Hepatocyte (in vitro differentiated cells): ENCODE measurements at regions not wholly inside any gene's neighbourhood (a gene's known extent, or its start where the extent isn't known, plus 50 kb on each side); places are given as distances from the start of the nearest gene placed in this dataset.

Experiments
- CTCF ChIP-seq: fragments of 200-600 bp; sonication (generic); IDR thresholded peaks from 2 replicates; pipeline ENCODE4 v1.5.1; 2016; ENCODE audit warnings: antibody characterized with exemption, mild to moderate bottlenecking; ENCODE audit not compliant: poor library complexity
- EZH2 ChIP-seq: fragments of 200-600 bp; sonication (generic); IDR thresholded peaks from 2 replicates; pipeline ENCODE4 v1.6.1; 2016; ENCODE audit warnings: antibody characterized with exemption, mild to moderate bottlenecking, borderline replicate concordance
- EZH2phosphoT487 ChIP-seq: fragments of 200-600 bp; sonication (generic); IDR thresholded peaks from one replicate; pipeline ENCODE4 v1.6.1; 2018; ENCODE audit warnings: antibody characterized with exemption, mild to moderate bottlenecking, low read depth, moderate library complexity; ENCODE audit not compliant: unreplicated experiment, severe bottlenecking

DNA sequence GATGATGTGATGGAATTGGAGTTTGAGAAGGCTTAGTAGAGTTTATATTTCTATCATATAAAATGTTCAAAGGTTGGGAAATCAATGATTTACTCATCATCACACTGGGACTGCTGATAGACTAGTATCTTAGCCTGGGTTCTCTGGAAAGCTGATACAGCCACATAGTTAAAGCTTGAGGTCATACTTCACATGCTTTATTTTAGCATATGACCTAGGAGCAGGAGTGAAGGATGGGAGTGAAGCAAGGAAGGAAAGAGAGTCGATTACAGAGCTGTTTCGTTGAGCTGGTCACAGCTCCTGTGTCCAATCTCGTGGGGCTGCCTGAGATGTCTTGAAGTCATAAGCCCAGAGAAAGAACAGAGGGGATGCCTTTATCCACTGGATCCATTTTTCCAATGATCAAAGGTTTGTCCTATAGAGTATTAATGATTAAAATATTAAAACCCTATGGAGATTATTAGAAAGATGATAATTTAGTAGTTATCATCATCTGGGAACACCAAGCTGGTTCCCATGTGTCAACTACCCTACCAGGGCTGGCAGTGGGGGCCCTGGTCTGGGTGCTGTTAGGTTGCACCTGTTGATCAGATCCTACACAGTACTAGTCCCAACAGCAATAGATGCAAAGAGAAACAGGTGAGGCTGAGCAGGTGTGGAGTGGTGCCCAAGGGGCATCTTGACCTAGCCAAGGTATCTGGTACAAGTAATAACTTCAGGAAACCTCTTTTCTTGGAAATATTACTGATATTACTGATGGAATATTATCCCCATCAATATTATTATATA, 77.8 kb downstream of the BAMBI start:
- TF ChIP-seq CTCF (no peak), EZH2phosphoT487 (no peak), EZH2 (no peak)
